Right lobe of liver (tissue), 6 donors: ENCODE measurements at regions not wholly inside any gene's neighbourhood (a gene's known extent, or its start where the extent isn't known, plus 50 kb on each side); places are given as distances from the start of the nearest gene placed in this dataset.

Experiments
- ATAC-seq, 4 donors: fragments of 200-7000 bp; cut with Tn5 transposase; one replicate each; pipeline ENCODE4 v1.9.1; 2020; ENCODE audit warnings: mild to moderate bottlenecking in 4 of 4, moderate library complexity in 4 of 4
- DNase-seq, 3 donors: peaks; one replicate each; pipeline ENCODE4 v3.0.0-alpha.2; 2020
- H3K27ac ChIP-seq, 3 donors: fragments of 200-600 bp; one replicate each; pipeline ENCODE4 v1.8.0; 2022
- H3K27me3 ChIP-seq, 2 donors: fragments of 200-600 bp; one replicate each; pipeline ENCODE4 v1.8.0; 2022
- H3K36me3 ChIP-seq, 4 donors: fragments of 200-600 bp; sonication (generic) in 1 of 4; one replicate each; pipeline versions ENCODE4 v1.5.1 to v1.8.0; 2017 to 2022; ENCODE audit warnings: control low read depth in 1 of 4
- H3K4me1 ChIP-seq, 4 donors: fragments of 200-600 bp; sonication (generic) in 1 of 4; one replicate each; pipeline versions ENCODE4 v1.5.1 to v1.8.0; 2017 to 2022; ENCODE audit warnings: control low read depth in 1 of 4
- H3K4me3 ChIP-seq, 3 donors: fragments of 200-600 bp; one replicate each; pipeline ENCODE4 v1.8.0; 2022
- H3K9me3 ChIP-seq, 4 donors: fragments of 200-600 bp; sonication (generic) in 1 of 4; one replicate each; pipeline versions ENCODE4 v1.5.1 to v1.8.0; 2017 to 2022; ENCODE audit warnings: control low read depth in 1 of 4
- CTCF ChIP-seq, 4 donors: fragments of 200-600 bp in 3 of 4; fragments of 450-650 bp in 1 of 4; IDR thresholded peaks; one replicate each; pipeline versions ENCODE4 v1.5.1 to v1.8.0; 2016 to 2022; ENCODE audit warnings: antibody characterized with exemption in 4 of 4, mild to moderate bottlenecking in 2 of 4
- POLR2A ChIP-seq: fragments of 450-650 bp; IDR thresholded peaks from one replicate; pipeline ENCODE4 v1.6.1; 2017; ENCODE audit warnings: antibody characterized with exemption, mild to moderate bottlenecking
- WGBS: methylation state at CpG from one replicate; pipeline ENCODE4 v1.1.6; 2018; ENCODE audit warnings: low coverage, low lambda C conversion rate; ENCODE audit not compliant: insufficient coverage; ENCODE audit errors: missing lambda C conversion rate; 5-methylcytosine and 5-hydroxymethylcytosine counted together
- intact Hi-C, 2 donors: fragments of 100-400 bp; cut with DNase I; formaldehyde crosslinking; loops; one replicate each; pipeline versions ENCODE4 v1.11.2 to v1.14.1; 2022
- donor health status: DM: no; HTN: yes; CAD: no.
- donor health status: DM: no; HTN: no; CAD: no.
- donor health status: DM: no; HTN: no; CAD: no.
- donor health status: DM: no; HTN: yes; CAD: no.
- donor health status: DM: no; HTN: yes; CAD: no.

DNA sequence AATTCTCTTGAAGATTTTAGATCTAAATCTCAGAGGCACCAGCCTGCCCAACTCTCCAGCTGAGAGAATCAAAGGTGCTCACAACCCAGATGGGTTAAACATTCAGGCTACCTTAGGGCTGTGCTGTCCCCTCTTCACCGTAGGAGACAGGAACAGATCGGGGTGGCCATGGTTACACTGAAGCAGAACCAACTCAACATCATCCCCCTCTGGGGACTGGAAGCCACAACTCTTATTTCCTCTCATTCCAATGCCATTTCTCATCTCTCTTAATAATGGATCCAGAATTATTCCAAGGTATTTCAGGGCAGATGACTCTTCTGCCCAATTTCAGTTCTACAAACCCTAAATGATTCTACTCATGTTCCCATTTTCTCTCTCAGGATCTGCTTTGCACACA lies 109.7 kb downstream of the NKX6-1 start:
- Histone ChIP-seq H3K4me1 (no peaks in the 10 kb centered on the region), H3K9me3 (no peaks in the 10 kb centered on the region), H3K27ac (no peak overlapping the region), H3K4me3 (no peak overlapping the region), H3K27me3 (no peaks in the 10 kb centered on the region), H3K36me3 (no peaks in the 10 kb centered on the region)
- WGBS, result 58% methylated on average over 2 of the region's 2 CpGs
- DNase-seq (no peak), ATAC-seq (no peak)
- TF ChIP-seq CTCF (IDR thresholded peaks at IDR 0.05) (no peak), POLR2A (no peak)
- intact Hi-C loops, result no loop called here

- Histone ChIP-seq H3K4me3 (no peak overlapping the region), H3K4me1 (no peaks in the 10 kb centered on the region), H3K27me3 (no peaks in the 10 kb centered on the region), H3K9me3 (no peaks in the 10 kb centered on the region), H3K36me3 (no peaks in the 10 kb centered on the region), H3K27ac (no peak overlapping the region)
- no peak for ATAC-seq
- 21% methylated on average over 2 of the region's 2 CpGs for WGBS
- intact Hi-C loops, result no loop called here
- no peak for DNase-seq
- TF ChIP-seq CTCF (IDR thresholded peaks at IDR 0.05) (no peak), POLR2A (no peak)
Observed at GRCh38 chr4:84385203-84385602, 113.9 kb downstream of the NKX6-1 start.

DNA sequence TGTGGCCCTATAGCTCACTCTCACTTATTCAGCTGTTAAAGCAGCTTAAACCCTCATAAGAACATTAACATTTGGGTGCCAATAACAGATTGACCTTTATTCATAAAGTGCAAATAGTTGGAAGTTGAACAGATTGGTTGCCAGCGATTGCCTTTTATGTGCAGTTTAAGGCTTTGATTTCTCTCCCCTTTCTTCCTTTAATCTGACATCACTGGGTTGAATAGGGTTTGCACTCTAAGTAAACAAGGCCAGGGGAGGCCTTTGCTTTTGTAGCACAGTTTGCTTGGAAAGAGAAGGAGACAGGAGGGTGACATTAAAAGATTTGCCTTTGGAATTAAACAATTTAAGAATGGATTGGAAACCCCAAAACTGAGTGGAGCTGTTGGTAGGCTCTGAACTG lies 114.3 kb downstream of the NKX6-1 start:
- Histone ChIP-seq H3K4me3 (no peak overlapping the region), H3K9me3 (no peaks in the 10 kb centered on the region), H3K27ac (no peak overlapping the region), H3K36me3 (no peaks in the 10 kb centered on the region), H3K27me3 (no peaks in the 10 kb centered on the region), H3K4me1 (no peaks in the 10 kb centered on the region)
- DNase-seq (no peak), ATAC-seq (no peak)
- TF ChIP-seq POLR2A, result no peak
- no peak for TF ChIP-seq CTCF (IDR thresholded peaks at IDR 0.05)
- WGBS, result 54% methylated on average over 1 of the region's 1 CpG
- intact Hi-C loops, result no loop called here

- no peak for ATAC-seq
- TF ChIP-seq CTCF (IDR thresholded peaks at IDR 0.05), result no peak
- no peak for TF ChIP-seq POLR2A
Observed at GRCh38 chr4:84381759-84382158, 117.3 kb downstream of the NKX6-1 start.

DNA sequence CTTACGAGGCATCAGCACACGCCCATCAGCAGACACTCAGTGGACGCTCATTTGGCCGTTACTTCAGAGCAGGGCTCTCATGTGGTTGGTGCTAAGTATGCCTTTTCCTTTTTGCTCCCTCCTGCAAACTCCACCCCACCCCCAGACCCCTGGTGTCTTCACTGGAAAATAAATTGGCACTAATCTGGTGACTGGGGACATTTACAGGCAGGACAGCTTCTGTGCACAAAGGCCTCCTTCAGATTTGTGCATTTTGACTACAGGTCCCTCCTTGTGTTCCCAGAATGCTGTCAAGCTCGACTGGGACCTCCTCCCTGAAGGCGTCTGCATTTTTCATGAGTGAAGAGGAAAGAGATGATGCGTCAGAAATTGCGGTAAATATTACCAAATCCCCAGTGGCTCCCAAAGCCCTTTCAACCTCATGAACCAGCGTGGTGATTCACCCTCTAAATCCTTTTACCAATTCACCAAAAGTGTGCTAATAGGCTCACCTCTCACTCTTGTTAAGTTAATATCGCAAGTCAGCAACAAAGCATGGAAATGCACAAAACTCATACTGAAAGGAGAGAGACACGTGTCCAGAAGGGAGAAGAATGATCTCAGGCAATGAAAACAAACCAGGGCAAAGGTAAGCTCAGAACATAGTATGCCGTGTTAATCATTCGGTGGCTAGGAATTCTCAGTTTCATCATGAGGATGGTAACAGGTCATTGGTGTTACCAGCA lies 119.0 kb downstream of the NKX6-1 start:
- H3K27me3 ChIP-seq, result no peaks in the 10 kb centered on the region
- H3K9me3 ChIP-seq, result no peaks in the 10 kb centered on the region
- WGBS, result 28% methylated on average over 13 of the region's 13 CpGs
- DNase-seq (no peak), ATAC-seq (no peak)
- no peak overlapping the region for H3K4me3 ChIP-seq
- H3K27ac ChIP-seq, result no peak overlapping the region
- no peaks in the 10 kb centered on the region for H3K36me3 ChIP-seq
- intact Hi-C loops, result no loop called here
- H3K4me1 ChIP-seq, result no peaks in the 10 kb centered on the region
- no peak for TF ChIP-seq POLR2A
- no peak for TF ChIP-seq CTCF (IDR thresholded peaks at IDR 0.05)

More at GRCh38 chr4:84381759-84382158, 117.3 kb downstream of the NKX6-1 start:
- no peaks in the 10 kb centered on the region for H3K4me1 ChIP-seq
- H3K27ac ChIP-seq, result no peak overlapping the region
- H3K9me3 ChIP-seq, result no peaks in the 10 kb centered on the region
- no peak overlapping the region for H3K4me3 ChIP-seq
- no peaks in the 10 kb centered on the region for H3K27me3 ChIP-seq
- intact Hi-C loops, result no loop called here
- DNase-seq, result no peak
- no peaks in the 10 kb centered on the region for H3K36me3 ChIP-seq
